ENCODE measurements at regions not wholly inside any gene's neighbourhood (a gene's known extent, or its start where the extent isn't known, plus 50 kb on each side); places are given as distances from the start of the nearest gene placed in this dataset.

- DNase-seq = no peak
Observed at GRCh38 chr4:141409556-141409955, 188.9 kb downstream of the ZNF330 start.

GRCh38 chr4:141410839-141411238, 190.1 kb downstream of the ZNF330 start:
- DNase-seq = no peak

GRCh38 chr4:141411936-141412335, 191.2 kb downstream of the ZNF330 start:
- no peak for DNase-seq

- no peak for DNase-seq
Observed at GRCh38 chr4:141413366-141413765, 192.7 kb downstream of the ZNF330 start.

- no peak for DNase-seq
Observed at GRCh38 chr4:141415651-141416050, 195.0 kb downstream of the ZNF330 start.

- no peak for DNase-seq
Observed at GRCh38 chr4:141416219-141416618, 195.5 kb downstream of the ZNF330 start.

- DNase-seq = no peak
Observed at GRCh38 chr4:141416677-141417363, 196.1 kb downstream of the ZNF330 start.

GRCh38 chr4:141417387-141417786, 196.7 kb downstream of the ZNF330 start:
- no peak for DNase-seq

GRCh38 chr4:141425124-141425523, 204.4 kb downstream of the ZNF330 start:
- DNase-seq = no peak

- no peak for DNase-seq
Observed at GRCh38 chr4:141427726-141428296, 207.1 kb downstream of the ZNF330 start.

- no peak for DNase-seq
Observed at GRCh38 chr4:141429933-141430332, 206.4 kb upstream of the IL15 start.

- DNase-seq = no peak
Observed at GRCh38 chr4:141430686-141431085, 205.7 kb upstream of the IL15 start.

GRCh38 chr4:141432000-141432712, 204.2 kb upstream of the IL15 start:
- DNase-seq = no peak

- DNase-seq = no peak
Observed at GRCh38 chr4:141435446-141436225, 200.7 kb upstream of the IL15 start.

- no peak for DNase-seq
Observed at GRCh38 chr4:141439223-141439622, 197.2 kb upstream of the IL15 start.

GRCh38 chr4:141447761-141448160, 188.6 kb upstream of the IL15 start:
- DNase-seq = no peak

- no peak for DNase-seq
Observed at GRCh38 chr4:141448490-141448889, 187.9 kb upstream of the IL15 start.

- no peak for DNase-seq
Observed at GRCh38 chr4:141449927-141450326, 186.5 kb upstream of the IL15 start.

GRCh38 chr4:141455651-141456050, 180.7 kb upstream of the IL15 start:
- no peak for DNase-seq

- DNase-seq = no peak
Observed at GRCh38 chr4:141457653-141458052, 178.7 kb upstream of the IL15 start.

GRCh38 chr4:141458501-141458900, 177.9 kb upstream of the IL15 start:
- DNase-seq = no peak

- DNase-seq = no peak
Observed at GRCh38 chr4:141459020-141459419, 177.4 kb upstream of the IL15 start.

GRCh38 chr4:141462361-141462760, 174.0 kb upstream of the IL15 start:
- DNase-seq = no peak

- DNase-seq = no peak
Observed at GRCh38 chr4:141463678-141464077, 172.7 kb upstream of the IL15 start.
